ENCODE measurements at regions not wholly inside any gene's neighbourhood (a gene's known extent, or its start where the extent isn't known, plus 50 kb on each side); places are given as distances from the start of the nearest gene placed in this dataset.

GRCh38 chr18:28581521-28582071 is 404.7 kb upstream of the CDH2 start:
- TF ChIP-seq ZSCAN18 (tag by site-specific recombination; IDR thresholded peaks at IDR 0.05) (no peak), ZNF133 (tag by site-specific recombination; IDR thresholded peaks at IDR 0.05) (no peak), ZNF184 (tag by site-specific recombination; IDR thresholded peaks at IDR 0.05) (no peak), ZNF596 (tag by site-specific recombination; IDR thresholded peaks at IDR 0.05) (no peak), PRDM4 (tag by site-specific recombination; IDR thresholded peaks at IDR 0.05) (no peak), ZFP41 (tag by site-specific recombination; IDR thresholded peaks at IDR 0.05; ENCODE audit: borderline replicate concordance) (no peak), RBAK (tag by site-specific recombination; IDR thresholded peaks at IDR 0.05) (no peak), GLIS2 (tag by site-specific recombination; IDR thresholded peaks at IDR 0.05) (no peak), GFI1B (tag by site-specific recombination; IDR thresholded peaks at IDR 0.05) (no peak), ZNF426 (tag by site-specific recombination; IDR thresholded peaks at IDR 0.05) (no peak), HOXA7 (CRISPR knock-in tag; IDR thresholded peaks at IDR 0.05; ENCODE audit: borderline replicate concordance) (no peak), ZFP3 (tag by site-specific recombination; IDR thresholded peaks at IDR 0.05; ENCODE audit: low read depth) (no peak), ZNF433 (tag by site-specific recombination; IDR thresholded peaks at IDR 0.05; ENCODE audit: low read depth) (no peak), ZNF670 (tag by site-specific recombination; IDR thresholded peaks at IDR 0.05; ENCODE audit: low read depth) (no peak), ZNF549 (tag by site-specific recombination; IDR thresholded peaks at IDR 0.05) (no peak), ZNF529 (tag by site-specific recombination; IDR thresholded peaks at IDR 0.05; ENCODE audit: insufficient replicate concordance) (no peak), ZNF555 (tag by site-specific recombination; conservative IDR thresholded peaks at IDR 0.05) (no peak), ZNF311 (tag by site-specific recombination; IDR thresholded peaks at IDR 0.05; ENCODE audit: borderline replicate concordance) (no peak), YY2 (tag by site-specific recombination; IDR thresholded peaks at IDR 0.05) (no peak)
- CTCF ChIA-PET, result no interaction called here
- H3K27ac ChIP-seq (ENCODE audit: extremely low read depth, low read depth, low read length), result no peak overlapping the region
- H3K4me1 ChIP-seq (ENCODE audit: control insufficient read depth, insufficient read depth, low read length), result peaks cover 6% of the 10 kb centered on the region
- no peaks in the 10 kb centered on the region for H3K36me3 ChIP-seq (ENCODE audit: control insufficient read depth in 2 of 2, insufficient read depth in 1 of 2, low read length in 2 of 2)
- H3K4me3 ChIP-seq (ENCODE audit: low read depth, low read length), result no peak overlapping the region
- POLR2A ChIA-PET, result no interaction called here
- H3K9me3 ChIP-seq (ENCODE audit: control insufficient read depth, insufficient read depth, low read depth, low read length), result no peaks in the 10 kb centered on the region

GRCh38 chr18:28576941-28577340 is 400.0 kb upstream of the CDH2 start:
- Histone ChIP-seq H3K4me1 (ENCODE audit: control insufficient read depth, insufficient read depth, low read length) (peaks cover 2% of the 10 kb centered on the region; the same call in 1 of the 2 replicates), H3K4me3 (ENCODE audit: low read depth, low read length) (no peak overlapping the region), H3K36me3 (ENCODE audit: control insufficient read depth in 2 of 2, insufficient read depth in 1 of 2, low read length in 2 of 2) (no peaks in the 10 kb centered on the region), H3K27ac (ENCODE audit: extremely low read depth, low read depth, low read length) (no peak overlapping the region), H3K9me3 (ENCODE audit: control insufficient read depth, insufficient read depth, low read depth, low read length) (no peaks in the 10 kb centered on the region)
- CTCF ChIA-PET, result no interaction called here
- TF ChIP-seq PRDM1 (tag by site-specific recombination; IDR thresholded peaks at IDR 0.05), result no peak
- TF ChIP-seq KLF9 (tag by site-specific recombination; IDR thresholded peaks at IDR 0.05; ENCODE audit: low read depth), result no peak
- no peak for TF ChIP-seq ZNF239 (tag by site-specific recombination; IDR thresholded peaks at IDR 0.05)
- no peak for TF ChIP-seq ZNF701 (tag by site-specific recombination; IDR thresholded peaks at IDR 0.05)
- no peak for TF ChIP-seq ZNF426 (tag by site-specific recombination; IDR thresholded peaks at IDR 0.05)
- POLR2A ChIA-PET, result no interaction called here
